ENCODE measurements at regions not wholly inside any gene's neighbourhood (a gene's known extent, or its start where the extent isn't known, plus 50 kb on each side); places are given as distances from the start of the nearest gene placed in this dataset.

- DNase-seq (ENCODE audit: low read depth), result no peak
Measured at GRCh38 chr15:93485438-93486327, 396.7 kb upstream of the RGMA start.

DNA sequence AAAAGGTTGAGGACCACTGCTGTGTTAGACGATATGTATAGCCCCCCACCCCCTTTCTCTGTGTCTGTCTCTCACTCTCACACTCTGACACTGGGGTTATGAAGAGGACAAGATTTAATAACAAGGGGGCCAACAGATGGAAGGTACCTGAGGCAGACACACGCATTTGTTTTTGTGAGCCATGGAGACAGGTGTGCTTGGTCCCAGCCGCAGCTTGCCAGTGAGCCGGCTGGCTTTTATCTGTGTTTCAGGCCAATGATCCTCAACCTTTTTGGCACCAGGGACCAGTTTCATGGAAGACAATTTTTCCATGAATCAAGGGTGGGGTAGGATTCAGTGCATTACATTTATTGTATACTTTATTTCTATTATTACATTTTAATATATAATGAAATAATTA is 394.9 kb upstream of the RGMA start:
- no peak for DNase-seq (ENCODE audit: low read depth)

DNA sequence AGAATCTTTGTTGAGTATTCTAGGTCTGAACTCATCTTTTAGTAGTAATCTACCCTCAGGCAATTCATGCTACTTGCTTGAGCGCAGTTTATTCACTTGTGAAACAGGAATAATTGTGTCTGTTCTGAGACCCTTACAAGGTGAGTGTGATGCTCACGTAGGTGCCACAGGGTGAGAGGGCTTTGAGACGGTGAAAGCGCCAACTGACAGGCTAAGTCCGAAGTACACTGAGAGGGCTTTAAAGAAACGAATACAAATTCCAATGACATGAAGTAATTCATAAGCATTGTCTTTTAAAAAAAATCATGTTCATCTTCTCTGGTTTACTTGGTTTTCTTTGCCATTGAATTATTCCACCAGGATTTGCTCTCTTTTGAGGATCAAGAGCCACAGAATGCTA is 393.7 kb upstream of the RGMA start:
- DNase-seq (ENCODE audit: low read depth), result no peak

- no peak for DNase-seq (ENCODE audit: low read depth)
Measured at GRCh38 chr15:93479715-93480114, 390.7 kb upstream of the RGMA start.

GRCh38 chr15:93478947-93479346 is 389.9 kb upstream of the RGMA start:
- DNase-seq (ENCODE audit: low read depth), result no peak

GRCh38 chr15:93477721-93478120 is 388.7 kb upstream of the RGMA start:
- DNase-seq (ENCODE audit: low read depth), result no peak

DNA sequence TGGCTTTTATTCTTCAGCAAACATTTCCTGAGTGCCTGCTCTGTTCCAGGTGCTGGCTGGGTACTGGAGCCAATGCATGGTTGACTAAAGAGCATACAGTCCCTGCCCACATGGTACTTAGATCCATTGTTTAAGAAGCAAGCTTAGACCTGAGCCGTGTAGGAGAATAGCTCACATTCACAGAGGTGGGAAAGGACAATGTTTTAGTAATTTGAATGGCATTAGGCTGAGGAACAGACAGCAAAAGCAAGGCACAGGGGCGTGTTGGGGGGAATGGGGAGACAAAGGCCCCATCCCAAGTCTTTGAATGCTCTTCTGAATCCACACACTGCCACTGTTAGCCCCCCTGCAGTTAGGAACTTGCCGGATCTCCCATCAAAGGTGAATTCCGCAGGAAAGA is 388.2 kb upstream of the RGMA start:
- no peak for DNase-seq (ENCODE audit: low read depth)

DNA sequence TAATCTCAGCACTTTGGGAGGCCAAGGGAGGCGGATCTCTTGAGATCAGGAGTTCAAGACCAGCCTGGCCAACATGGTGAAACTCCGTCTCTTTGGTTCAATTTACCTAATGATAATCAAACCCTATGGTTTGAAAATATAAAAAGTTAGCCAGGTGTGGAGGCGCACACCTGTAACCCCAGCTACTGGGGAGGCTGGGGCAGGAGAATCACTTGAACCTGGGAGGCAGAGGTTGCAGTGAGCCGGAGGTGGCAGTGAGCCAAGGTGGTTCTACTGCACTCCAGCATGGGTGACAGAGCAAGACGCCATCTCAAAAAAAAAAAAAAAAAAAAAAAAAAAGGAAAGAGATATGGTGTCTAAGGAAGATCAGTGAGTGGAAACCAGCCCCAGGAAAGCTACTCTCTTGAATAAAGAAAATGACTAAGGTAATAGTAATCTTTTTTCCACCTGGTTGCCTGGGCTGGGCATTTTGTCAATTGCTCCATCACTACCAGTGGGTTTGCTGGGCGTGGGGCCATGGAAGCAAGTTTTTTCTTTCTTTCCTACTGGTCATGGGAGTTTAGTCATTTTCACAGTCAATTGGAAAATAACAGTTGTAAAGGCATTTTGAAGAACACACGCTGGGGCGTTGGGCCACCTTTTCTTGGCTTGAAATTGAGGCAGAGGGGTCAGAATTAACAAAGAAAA is 387.6 kb upstream of the RGMA start:
- DNase-seq (ENCODE audit: low read depth), result no peak

DNA sequence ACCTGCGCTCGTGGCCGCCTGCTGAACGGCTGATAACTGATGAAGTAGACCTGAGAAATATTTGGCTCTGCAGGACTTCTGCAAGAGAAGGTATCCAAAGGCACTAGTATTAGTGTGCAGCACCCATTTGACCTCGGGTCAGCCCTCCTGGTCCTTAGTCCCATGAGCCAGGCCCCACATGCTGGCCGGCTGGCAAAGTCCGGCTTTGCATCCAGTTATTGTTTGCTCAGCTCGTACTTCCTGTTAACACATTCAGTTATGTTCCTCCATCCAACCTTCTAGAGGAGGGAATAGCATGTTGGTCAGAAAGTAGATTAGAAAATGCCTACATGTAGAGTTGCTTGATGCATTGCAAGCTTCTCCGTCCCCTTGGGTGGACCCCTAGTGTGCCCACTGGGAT is 385.7 kb upstream of the RGMA start:
- DNase-seq (ENCODE audit: low read depth), result no peak

- DNase-seq (ENCODE audit: low read depth), result no peak
Measured at GRCh38 chr15:93469994-93470393, 381.0 kb upstream of the RGMA start.

GRCh38 chr15:93467337-93467736 is 378.3 kb upstream of the RGMA start:
- no peak for DNase-seq (ENCODE audit: low read depth)

GRCh38 chr15:93466380-93466779 is 377.4 kb upstream of the RGMA start:
- DNase-seq (ENCODE audit: low read depth), result no peak

GRCh38 chr15:93462690-93463089 is 373.7 kb upstream of the RGMA start:
- no peak for DNase-seq (ENCODE audit: low read depth)

DNA sequence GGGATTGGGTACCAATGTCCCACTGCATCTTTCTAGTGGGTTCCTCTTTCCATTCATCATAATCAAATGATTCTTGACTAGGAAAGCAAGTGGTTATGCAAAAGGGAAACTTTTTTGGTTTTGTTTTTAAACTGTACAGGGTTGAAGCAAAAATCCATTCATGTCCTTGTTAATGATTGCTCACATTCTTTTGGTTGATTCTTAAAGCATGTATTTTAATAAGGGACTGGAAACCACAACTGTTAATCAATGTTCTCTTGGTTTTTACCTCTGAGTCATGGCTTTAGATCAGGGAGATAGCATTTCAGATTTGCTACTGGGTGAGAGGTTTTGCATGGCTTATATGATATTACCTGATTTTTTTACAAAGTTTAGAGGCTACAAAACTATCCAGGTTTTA is 371.7 kb upstream of the RGMA start:
- no peak for DNase-seq (ENCODE audit: low read depth)

GRCh38 chr15:93459396-93459795 is 370.4 kb upstream of the RGMA start:
- no peak for DNase-seq (ENCODE audit: low read depth)

DNA sequence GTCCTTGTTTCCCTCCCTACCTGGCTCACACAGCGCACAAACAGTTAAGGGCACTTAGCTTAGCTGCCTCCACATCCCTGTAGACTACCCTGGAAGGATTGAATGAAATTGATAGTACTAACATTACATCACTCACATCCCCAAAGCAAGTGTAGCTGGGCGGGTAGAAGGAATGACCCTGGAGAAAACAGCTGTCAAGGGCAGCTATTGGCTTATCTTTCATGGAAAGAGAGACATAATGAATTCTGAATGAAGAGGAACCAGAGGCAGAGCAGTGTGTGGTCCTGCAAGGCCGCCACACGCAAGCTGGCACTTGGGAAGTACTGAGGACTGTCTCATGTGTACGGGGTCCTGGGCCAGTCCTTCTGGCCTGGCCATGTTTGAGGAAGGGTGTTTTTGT is 369.6 kb upstream of the RGMA start:
- DNase-seq (ENCODE audit: low read depth), result no peak

GRCh38 chr15:93454788-93455187 is 365.8 kb upstream of the RGMA start:
- no peak for DNase-seq (ENCODE audit: low read depth)

GRCh38 chr15:93452537-93453211 is 363.7 kb upstream of the RGMA start:
- no peak for DNase-seq (ENCODE audit: low read depth)

DNA sequence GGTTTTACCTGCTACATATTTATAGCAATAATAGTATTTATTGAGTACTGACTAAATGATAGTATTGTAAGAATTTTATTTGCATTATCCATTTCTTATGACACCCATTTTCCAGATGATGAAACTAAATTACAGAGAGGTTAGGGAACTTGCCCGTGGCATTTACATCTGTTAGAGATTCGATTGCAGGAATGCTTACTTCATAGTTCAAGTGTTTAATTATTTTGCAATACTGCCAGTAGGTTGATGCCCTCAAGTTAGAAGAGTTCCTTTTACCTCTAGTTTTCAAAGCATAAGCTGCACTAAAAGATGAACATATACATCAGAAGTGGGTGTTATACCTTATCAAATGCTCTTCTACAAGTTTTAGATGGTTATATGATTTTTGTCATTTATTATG is 362.8 kb upstream of the RGMA start:
- DNase-seq (ENCODE audit: low read depth), result no peak

- no peak for DNase-seq (ENCODE audit: low read depth)
Measured at GRCh38 chr15:93451265-93451664, 362.3 kb upstream of the RGMA start.

- no peak for DNase-seq (ENCODE audit: low read depth)
Measured at GRCh38 chr15:93449798-93450197, 360.8 kb upstream of the RGMA start.

DNA sequence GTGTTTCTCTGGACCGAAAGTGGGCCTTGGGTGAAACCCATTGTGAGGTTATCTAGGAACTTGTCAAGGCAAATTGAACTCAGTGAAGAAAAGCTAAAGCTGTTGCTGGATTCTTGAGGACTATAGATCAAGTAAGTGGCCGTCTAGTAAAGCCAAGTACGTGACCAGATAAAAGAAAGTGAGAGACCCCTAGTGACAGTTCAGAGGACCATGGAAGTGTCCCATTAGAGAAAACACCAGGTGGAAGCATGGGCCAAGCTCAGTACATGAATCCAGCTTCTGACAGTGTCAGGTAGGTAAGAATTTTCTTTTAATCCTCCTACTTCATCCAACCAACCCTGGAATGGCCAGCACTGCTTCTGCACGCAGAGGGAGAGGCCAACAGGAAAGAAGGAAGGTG is 349.3 kb upstream of the RGMA start:
- no peak for DNase-seq (ENCODE audit: low read depth)

DNA sequence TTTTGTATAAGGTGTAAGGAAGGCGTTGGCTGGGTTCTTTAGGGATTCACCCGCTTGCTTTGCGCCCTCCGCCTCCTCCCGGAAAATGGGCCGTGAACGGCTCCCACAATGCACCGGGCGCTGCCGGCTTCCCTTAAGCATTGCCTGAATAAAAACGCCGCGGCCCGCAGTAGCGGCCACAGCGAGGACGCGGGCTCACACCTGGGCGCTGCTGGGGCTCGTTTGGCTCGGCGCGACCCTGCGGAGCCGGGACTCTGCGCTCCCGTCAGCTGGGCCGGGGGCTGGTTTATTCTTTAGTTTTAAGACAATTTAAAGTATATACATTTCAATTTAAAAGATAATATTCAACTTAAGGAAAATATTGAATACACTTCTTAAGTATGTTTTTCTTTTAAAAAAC is 343.5 kb upstream of the RGMA start:
- no peak for DNase-seq (ENCODE audit: low read depth)

Data from GM04504 (cell line).